H1 (cell line): ENCODE measurements at regions not wholly inside any gene's neighbourhood (a gene's known extent, or its start where the extent isn't known, plus 50 kb on each side); places are given as distances from the start of the nearest gene placed in this dataset.

Source experiments
- CTCF ChIA-PET: fragments of 300-600 bp; sonication (Branson Sonifier 250); formaldehyde crosslinking; loops from one replicate; lab custom pipeline; 2021; ENCODE audit not compliant: partially characterized antibody; lab: Charles Lee
- POLR2A ChIA-PET: fragments of 300-600 bp; sonication (Branson Sonifier 250); formaldehyde crosslinking; loops from one replicate; lab custom pipeline; 2021; ENCODE audit warnings: inconsistent platforms; ENCODE audit not compliant: partially characterized antibody; lab: Charles Lee
- DNase-seq, 2 experiments: peaks; one replicate each; pipeline versions ENCODE4 v3.0.0 to v3.0.0-alpha.2; 2010 to 2022; ENCODE audit warnings: low spot score in 2 of 2, low read depth in 1 of 2, mixed read lengths in 1 of 2
- FAIRE-seq: peaks from 2 replicates; lab custom pipeline; 2011; peaks lifted over from hg19 to GRCh38; lab: Jason Lieb, UNC
- H2AFZ ChIP-seq: 2 replicates; pipeline ENCODE4 v1.8.1; 2012; ENCODE audit warnings: low read length, inconsistent platforms
- H2AK5ac ChIP-seq: 2 replicates; pipeline ENCODE4 v1.6.1; 2013; ENCODE audit warnings: low read depth, low read length
- H2BK120ac ChIP-seq: replicated peaks from 2 replicates; pipeline ENCODE3; 2013; ENCODE audit warnings: low read depth, low read length, inconsistent platforms
- H2BK12ac ChIP-seq: 2 replicates; pipeline ENCODE4 v1.6.1; 2013; ENCODE audit warnings: low read depth, low read length
- H2BK15ac ChIP-seq: 2 replicates; pipeline ENCODE4 v1.6.1; 2013; ENCODE audit warnings: low read length
- H2BK20ac ChIP-seq: 2 replicates; pipeline ENCODE4 v1.6.1; 2013; ENCODE audit warnings: low read length
- H2BK5ac ChIP-seq: 2 replicates; pipeline ENCODE4 v1.6.1; 2013; ENCODE audit warnings: low read depth, low read length
- H3K14ac ChIP-seq: 2 replicates; pipeline ENCODE4 v1.6.1; 2013; ENCODE audit warnings: inconsistent platforms; ENCODE audit not compliant: insufficient read length
- H3K18ac ChIP-seq: 2 replicates; pipeline ENCODE4 v1.6.1; 2013; ENCODE audit warnings: low read length; ENCODE audit errors: extremely low read depth
- H3K23ac ChIP-seq: 2 replicates; pipeline ENCODE4 v1.6.1; 2013; ENCODE audit warnings: inconsistent platforms; ENCODE audit not compliant: insufficient read length
- H3K23me2 ChIP-seq: 2 replicates; pipeline ENCODE4 v1.6.1; 2013; ENCODE audit warnings: low read depth, low read length
- H3K27ac ChIP-seq: 2 replicates; pipeline ENCODE4 v1.6.1; 2011; ENCODE audit warnings: low read depth, low read length, inconsistent platforms
- H3K27me3 ChIP-seq, 4 experiments: replicated peaks in 1 of 4; 1 replicate in 1 of 4; 2 replicates in 3 of 4; pipeline versions ENCODE4 v1.6.1 to v1.8.1; 2011 to 2013; ENCODE audit warnings: low read length in 3 of 4, mild to moderate bottlenecking in 3 of 4, inconsistent platforms in 2 of 4, mixed read lengths in 2 of 4, moderate library complexity in 1 of 4; ENCODE audit not compliant: control insufficient read depth in 3 of 4, insufficient read depth in 3 of 4; ENCODE audit errors: extremely low read depth in 1 of 4
- H3K36me3 ChIP-seq, 4 experiments: 2 replicates each; pipeline versions ENCODE4 v1.6.1 to v1.8.1; 2011 to 2013; ENCODE audit warnings: mild to moderate bottlenecking in 4 of 4, low read length in 3 of 4, moderate library complexity in 2 of 4, control low read depth in 1 of 4, inconsistent platforms in 1 of 4; ENCODE audit not compliant: insufficient read depth in 4 of 4, control insufficient read depth in 2 of 4
- H3K4ac ChIP-seq: replicated peaks from 2 replicates; pipeline ENCODE3; 2013; ENCODE audit warnings: low read length, low read depth, mixed read lengths, inconsistent platforms; ENCODE audit not compliant: insufficient read length
- H3K4me1 ChIP-seq, 4 experiments: replicated peaks in 1 of 4; 1 replicate in 1 of 4; 2 replicates in 3 of 4; pipeline versions ENCODE4 v1.6.1 to v1.8.1; 2011 to 2013; ENCODE audit warnings: low read length in 3 of 4, inconsistent platforms in 2 of 4, mixed read lengths in 1 of 4; ENCODE audit not compliant: insufficient read depth in 4 of 4, control insufficient read depth in 3 of 4
- H3K4me2 ChIP-seq, 2 experiments: 2 replicates each; pipeline versions ENCODE4 v1.6.1 to v1.8.1; 2011 to 2013; ENCODE audit warnings: low read depth in 2 of 2, low read length in 2 of 2, control low read depth in 1 of 2, inconsistent platforms in 1 of 2, mild to moderate bottlenecking in 1 of 2; ENCODE audit not compliant: insufficient read depth in 1 of 2
- H3K4me3 ChIP-seq, 4 experiments: fragments of 200-600, 300-600 bp in 1 of 4; sonication (generic), shearing (Covaris generic), sonication (Bioruptor Twin) in 1 of 4; 2 replicates each; pipeline versions ENCODE4 v1.5.1 to v1.8.1; 2011 to 2016; ENCODE audit warnings: low read length in 4 of 4, low read depth in 3 of 4, control low read depth in 2 of 4, inconsistent platforms in 2 of 4, mild to moderate bottlenecking in 2 of 4, mixed read lengths in 1 of 4, moderate library complexity in 1 of 4; ENCODE audit not compliant: insufficient read depth in 2 of 4; ENCODE audit errors: extremely low read depth in 1 of 4
- H3K56ac ChIP-seq: replicated peaks from 2 replicates; pipeline ENCODE3; 2013; ENCODE audit warnings: low read depth, mild to moderate bottlenecking, mixed read lengths, low read length, inconsistent platforms; ENCODE audit not compliant: insufficient read length
- H3K79me1 ChIP-seq: 2 replicates; pipeline ENCODE4 v1.6.1; 2013; ENCODE audit warnings: low read depth, low read length, control low read depth
- H3K79me2 ChIP-seq, 2 experiments: 2 replicates each; pipeline versions ENCODE4 v1.6.1 to v1.8.1; 2012 to 2013; ENCODE audit warnings: low read length in 2 of 2, mild to moderate bottlenecking in 2 of 2, inconsistent platforms in 1 of 2; ENCODE audit not compliant: insufficient read depth in 2 of 2, control insufficient read depth in 1 of 2
- H3K9ac ChIP-seq, 4 experiments: replicated peaks in 1 of 4; 1 replicate in 1 of 4; 2 replicates in 3 of 4; pipeline versions ENCODE4 v1.6.1 to v1.8.1; 2011 to 2013; ENCODE audit warnings: low read depth in 3 of 4, low read length in 3 of 4, control low read depth in 2 of 4, mild to moderate bottlenecking in 2 of 4, moderate library complexity in 2 of 4, inconsistent platforms in 1 of 4; ENCODE audit errors: extremely low read depth in 1 of 4
- H3K9me3 ChIP-seq, 2 experiments: 2 replicates each; pipeline versions ENCODE4 v1.6.1 to v1.8.1; 2012 to 2013; ENCODE audit warnings: mild to moderate bottlenecking in 2 of 2, moderate library complexity in 2 of 2, control low read depth in 1 of 2, inconsistent platforms in 1 of 2, low read depth in 1 of 2, low read length in 1 of 2, mixed read lengths in 1 of 2; ENCODE audit not compliant: insufficient read depth in 2 of 2
- H4K20me1 ChIP-seq, 2 experiments: replicated peaks in 1 of 2; 2 replicates each; pipeline versions ENCODE3 to v1.8.1; 2011 to 2013; ENCODE audit warnings: inconsistent platforms in 2 of 2, low read length in 2 of 2, mild to moderate bottlenecking in 1 of 2; ENCODE audit not compliant: insufficient read depth in 2 of 2, control insufficient read depth in 1 of 2
- H4K5ac ChIP-seq: 2 replicates; pipeline ENCODE4 v1.6.1; 2013; ENCODE audit warnings: low read length, low read depth, mixed read lengths, inconsistent platforms; ENCODE audit not compliant: insufficient read length
- H4K8ac ChIP-seq: 2 replicates; pipeline ENCODE4 v1.8.0; 2013; ENCODE audit warnings: mild to moderate bottlenecking, moderate library complexity, low read length, inconsistent platforms; ENCODE audit not compliant: insufficient read depth; ENCODE audit errors: extremely low read depth
- H4K91ac ChIP-seq: replicated peaks from 2 replicates; pipeline ENCODE3; 2013; ENCODE audit warnings: low read length, mixed read lengths, inconsistent platforms; ENCODE audit not compliant: insufficient read length
- BACH1 ChIP-seq: IDR thresholded peaks from 2 replicates; pipeline ENCODE4 v1.6.1; 2012; ENCODE audit warnings: low read length, improper control_type of control experiment
- BCL11A ChIP-seq, 2 experiments: IDR thresholded peaks; one replicate each; pipeline ENCODE4 v1.6.1; 2011; ENCODE audit warnings: low read depth in 2 of 2, low read length in 2 of 2, mild to moderate bottlenecking in 2 of 2
- CBX8 ChIP-seq: fragments of 300-800, 300-1000 bp; sonication (generic); IDR thresholded peaks from 2 replicates; pipeline ENCODE4 v1.7.1; 2016; ENCODE audit warnings: low read depth, low read length, borderline replicate concordance
- EGR1 ChIP-seq: IDR thresholded peaks from 2 replicates; pipeline ENCODE4 v1.6.1; 2011; ENCODE audit warnings: low read depth, low read length, borderline replicate concordance
- EZH2 ChIP-seq: fragments of 200-600 bp; sonication (generic); IDR thresholded peaks from 2 replicates; pipeline ENCODE4 v1.7.1; 2012; ENCODE audit warnings: low read depth, mild to moderate bottlenecking, moderate library complexity, low read length, inconsistent platforms; ENCODE audit not compliant: severe bottlenecking
- GABPA ChIP-seq: IDR thresholded peaks from 2 replicates; pipeline ENCODE4 v1.6.1; 2011; ENCODE audit warnings: mild to moderate bottlenecking, low read length, moderate library complexity, borderline replicate concordance; ENCODE audit not compliant: insufficient read depth
- GTF2F1 ChIP-seq: IDR thresholded peaks from 2 replicates; pipeline ENCODE4 v1.6.1; 2012; ENCODE audit warnings: low read depth, low read length, improper control_type of control experiment, borderline replicate concordance
- KDM4A ChIP-seq: IDR thresholded peaks from one replicate; pipeline ENCODE4 v1.7.1; 2012; ENCODE audit warnings: low read depth, mild to moderate bottlenecking, moderate library complexity, low read length, inconsistent platforms; ENCODE audit not compliant: severe bottlenecking
- KDM5A ChIP-seq: fragments of 200-600 bp; IDR thresholded peaks from 2 replicates; pipeline ENCODE4 v1.7.1; 2012; ENCODE audit warnings: mild to moderate bottlenecking, low read length, inconsistent platforms, mixed read lengths
- SIX5 ChIP-seq: IDR thresholded peaks from 2 replicates; pipeline ENCODE4 v1.6.1; 2011; ENCODE audit warnings: mild to moderate bottlenecking, low read depth, low read length
- SRF ChIP-seq: IDR thresholded peaks from 2 replicates; pipeline ENCODE4 v1.6.1; 2011; ENCODE audit warnings: mild to moderate bottlenecking, low read depth, low read length, moderate library complexity
- TAF1 ChIP-seq: IDR thresholded peaks from 2 replicates; pipeline ENCODE4 v1.6.1; 2011; ENCODE audit warnings: mild to moderate bottlenecking, low read depth, low read length
- YY1 ChIP-seq: IDR thresholded peaks from 2 replicates; pipeline ENCODE4 v1.6.1; 2011; ENCODE audit warnings: low read depth, mild to moderate bottlenecking, low read length
- WGBS, 2 experiments: shearing (Covaris generic) in 1 of 2; methylation state at CpG; one replicate each; pipeline versions ENCODE4 v1.1.6 to v1.1.7; 2013 to 2015; ENCODE audit warnings: low lambda C conversion rate in 2 of 2, mixed read lengths in 2 of 2, inconsistent platforms in 1 of 2, low coverage in 1 of 2, missing lambda C conversion rate in 1 of 2; ENCODE audit not compliant: insufficient replicate concordance in 2 of 2, insufficient coverage in 1 of 2, insufficient read length in 1 of 2; ENCODE audit errors: extremely low coverage in 1 of 2, missing lambda C conversion rate in 1 of 2; 5-methylcytosine and 5-hydroxymethylcytosine counted together
- TF ChIP-seq, protein P1 (sequence below): IDR thresholded peaks from 2 replicates; pipeline ENCODE4 v1.6.1; 2012; ENCODE audit warnings: low read length, inconsistent platforms

DNA sequence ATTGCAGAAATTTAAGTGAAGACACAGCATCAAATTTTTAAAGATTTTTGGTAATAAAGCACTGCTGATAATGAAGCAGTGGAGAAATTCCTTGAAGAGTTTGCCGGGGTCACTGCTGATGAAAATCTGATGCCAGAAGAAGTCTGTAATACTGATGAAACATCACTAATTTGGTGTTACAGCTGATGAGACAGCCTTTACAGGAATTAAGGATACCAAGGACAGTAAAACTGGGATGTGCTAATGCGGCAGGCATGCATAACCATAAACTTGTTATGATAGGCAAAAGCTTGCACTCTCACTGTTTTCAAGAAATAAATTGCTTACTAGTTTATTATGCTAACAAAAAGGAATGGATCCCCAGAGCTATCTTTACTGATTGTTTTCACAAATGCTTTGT lies 52.9 kb upstream of the VEGFC start:
- Histone ChIP-seq H3K4me1 (no peaks in the 10 kb centered on the region), H3K18ac (no peak overlapping the region), H3K9ac (no peak overlapping the region), H2AFZ (no peak overlapping the region), H2BK12ac (no peak overlapping the region), H4K20me1 (no peaks in the 10 kb centered on the region), H3K79me1 (no peaks in the 10 kb centered on the region), H3K27ac (no peak overlapping the region), H2AK5ac (no peak overlapping the region), H3K14ac (no peak overlapping the region), H3K79me2 (no peaks in the 10 kb centered on the region), H3K56ac (no peak overlapping the region), H2BK120ac (no peak overlapping the region), H3K4me3 (no peak overlapping the region), H3K36me3 (no peaks in the 10 kb centered on the region), H2BK15ac (no peak overlapping the region), H4K8ac (no peak overlapping the region), H3K9me3 (no peaks in the 10 kb centered on the region), H3K27me3 (no peaks in the 10 kb centered on the region), H2BK5ac (no peak overlapping the region), H3K23ac (no peak overlapping the region), H3K4me2 (no peak overlapping the region), H2BK20ac (no peak overlapping the region), H4K5ac (no peak overlapping the region), H4K91ac (no peak overlapping the region), H3K23me2 (no peaks in the 10 kb centered on the region), H3K4ac (no peak overlapping the region)
- 59% methylated on average over 2 of the region's 2 CpGs; no CpG with 5 or more reads in 1 of the 2 experiments for WGBS, 2 experiments
- CTCF ChIA-PET: interaction anchor here (1.3 kb wide), 1 partner anchor 212 kb away, joined by 3 read pairs; no protein-coding TSS in a partner anchor
- no peak for DNase-seq
- POLR2A ChIA-PET: no interaction called here
- no peak for FAIRE-seq
- TF ChIP-seq, protein P1, sequence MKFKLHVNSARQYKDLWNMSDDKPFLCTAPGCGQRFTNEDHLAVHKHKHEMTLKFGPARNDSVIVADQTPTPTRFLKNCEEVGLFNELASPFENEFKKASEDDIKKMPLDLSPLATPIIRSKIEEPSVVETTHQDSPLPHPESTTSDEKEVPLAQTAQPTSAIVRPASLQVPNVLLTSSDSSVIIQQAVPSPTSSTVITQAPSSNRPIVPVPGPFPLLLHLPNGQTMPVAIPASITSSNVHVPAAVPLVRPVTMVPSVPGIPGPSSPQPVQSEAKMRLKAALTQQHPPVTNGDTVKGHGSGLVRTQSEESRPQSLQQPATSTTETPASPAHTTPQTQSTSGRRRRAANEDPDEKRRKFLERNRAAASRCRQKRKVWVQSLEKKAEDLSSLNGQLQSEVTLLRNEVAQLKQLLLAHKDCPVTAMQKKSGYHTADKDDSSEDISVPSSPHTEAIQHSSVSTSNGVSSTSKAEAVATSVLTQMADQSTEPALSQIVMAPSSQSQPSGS: no peak
- no peak for TF ChIP-seq SRF
- TF ChIP-seq EZH2: no peak
- TF ChIP-seq GTF2F1: no peak
- no peak for TF ChIP-seq YY1
- no peak for TF ChIP-seq SIX5
- no peak for TF ChIP-seq BCL11A (IDR thresholded peaks at IDR 0.05; ENCODE audit: low read depth in 2 of 2, low read length in 2 of 2)
- no peak for TF ChIP-seq BACH1
- TF ChIP-seq KDM4A: no peak
- TF ChIP-seq CBX8: no peak
- TF ChIP-seq TAF1: no peak
- no peak for TF ChIP-seq EGR1
- TF ChIP-seq KDM5A: no peak
- TF ChIP-seq GABPA: no peak
